OCI-LY3 (cell line): ENCODE measurements at regions not wholly inside any gene's neighbourhood (a gene's known extent, or its start where the extent isn't known, plus 50 kb on each side); places are given as distances from the start of the nearest gene placed in this dataset.

Experiments used
- CTCF ChIP-seq: fragments of 200-600, 300-600 bp; sonication (generic); IDR thresholded peaks from 2 replicates; pipeline ENCODE4 v1.5.1; 2014; ENCODE audit warnings: antibody characterized with exemption, low read length, low read depth
- EZH2phosphoT487 ChIP-seq: fragments of 200-600 bp; shearing (Covaris generic); IDR thresholded peaks from 2 replicates; pipeline ENCODE4 v1.6.1; 2018; ENCODE audit warnings: antibody characterized with exemption, mixed run types, low read depth

- no peak for TF ChIP-seq CTCF
- no peak for TF ChIP-seq EZH2phosphoT487
These were observed 121.7 kb downstream of the ICE1 start for GRCh38 chr5:5544094-5544663.
